ENCODE measurements at regions not wholly inside any gene's neighbourhood (a gene's known extent, or its start where the extent isn't known, plus 50 kb on each side); places are given as distances from the start of the nearest gene placed in this dataset. TPM values are rescaled to one million over a fixed set of nuclear protein-coding genes. Genes with fewer than 3 reads are reported as not detected.

Small RNA genes in the stretch of these regions (small RNA-seq; reads per million reads assigned to genes)
- gene AL365434.2 = not detected
